HG03103 (cell line): ENCODE measurements at regions not wholly inside any gene's neighbourhood (a gene's known extent, or its start where the extent isn't known, plus 50 kb on each side); places are given as distances from the start of the nearest gene placed in this dataset.

ENCODE experiments used
- ATAC-seq: cut with Tn5 transposase; IDR thresholded peaks from one replicate; pipeline ENCODE4 v1.9.1; 2021; ENCODE audit warnings: low read depth; ENCODE audit not compliant: unreplicated experiment

DNA sequence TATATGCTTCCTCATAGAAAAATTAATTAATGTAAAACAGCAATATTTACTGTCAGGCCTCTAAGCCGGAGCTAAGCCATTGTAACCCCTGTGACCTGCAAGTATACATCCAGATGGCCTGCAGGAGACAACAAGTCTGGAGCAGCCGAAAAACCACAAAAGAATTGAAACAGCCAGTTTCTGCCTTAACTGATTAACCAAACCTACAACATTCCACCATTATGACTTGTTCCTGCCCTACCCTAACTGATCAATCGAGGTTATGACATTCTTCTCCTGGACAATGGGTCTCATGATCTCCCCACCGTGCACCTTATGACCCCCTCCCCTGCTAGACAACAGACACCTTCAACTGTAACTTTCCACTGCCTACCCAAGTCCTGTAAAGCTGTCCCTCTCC, 205.8 kb upstream of the DUSP10 start:
- ATAC-seq: no peak

DNA sequence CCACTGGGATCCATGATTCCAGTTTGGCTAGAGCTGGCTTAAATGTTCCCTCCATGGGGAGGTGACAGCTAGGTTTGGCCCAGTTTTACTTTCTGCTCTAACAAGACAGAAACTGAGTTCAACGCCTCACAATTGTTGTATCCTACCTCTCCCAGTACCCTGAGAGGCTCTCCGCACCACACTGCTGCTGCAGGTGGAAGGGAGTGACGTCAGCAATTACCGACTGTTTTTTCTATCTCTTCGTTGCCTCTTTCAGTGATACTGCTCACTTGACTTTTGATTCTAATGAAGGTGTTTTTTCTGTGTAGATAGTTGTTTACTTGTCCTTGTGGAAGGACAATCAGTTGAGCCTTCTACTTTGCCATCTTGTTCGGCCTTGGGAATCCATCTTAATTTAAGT, 204.9 kb upstream of the DUSP10 start:
- no peak for ATAC-seq

DNA sequence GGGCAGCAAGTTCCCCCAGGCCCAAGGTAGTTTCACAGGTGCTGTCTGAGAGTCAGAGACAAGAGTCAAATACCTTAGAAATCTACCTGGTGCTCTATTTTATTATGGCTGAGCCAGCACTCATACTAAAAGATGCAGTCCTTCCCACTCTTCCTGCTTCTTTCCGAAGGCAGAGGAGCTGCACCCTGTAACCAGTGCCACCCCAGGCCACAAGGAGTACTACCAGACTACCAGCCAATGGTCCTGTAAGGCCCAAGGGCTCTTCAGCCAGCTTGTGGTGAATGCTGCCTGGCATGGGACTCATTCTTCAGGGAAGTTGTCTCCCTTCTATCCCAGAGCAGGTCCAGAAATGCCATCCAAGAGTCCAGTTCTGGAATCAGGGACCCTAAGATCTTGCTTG, 203.8 kb upstream of the DUSP10 start:
- no peak for ATAC-seq

DNA sequence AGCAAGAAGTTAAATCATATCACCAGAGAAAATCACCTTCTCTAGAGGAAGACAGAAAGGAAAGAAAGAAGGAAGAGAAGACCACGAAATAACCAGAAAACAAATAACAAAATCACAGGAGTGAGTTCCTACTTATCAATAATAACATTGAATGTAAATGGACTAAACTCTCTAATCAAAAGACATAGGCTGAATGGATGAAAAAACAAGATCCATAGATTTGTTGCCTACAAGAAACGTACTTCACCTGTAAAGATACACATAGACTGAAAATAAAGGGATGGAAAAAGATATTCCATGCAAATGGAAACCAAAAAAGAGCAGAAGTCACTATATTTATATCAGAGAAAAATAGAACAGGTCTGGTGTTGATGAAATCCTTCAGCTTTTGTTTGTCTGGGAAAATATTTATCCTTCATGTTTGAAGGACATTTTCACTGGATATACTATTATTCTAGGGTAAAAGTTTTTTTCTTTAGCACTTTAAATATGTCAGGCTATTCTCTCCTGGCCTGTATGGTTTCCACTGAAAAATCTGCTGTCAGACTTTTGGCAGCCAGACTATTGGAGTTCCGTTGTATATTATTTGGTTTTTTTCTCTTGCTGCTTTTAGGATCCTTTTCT, 202.5 kb upstream of the DUSP10 start:
- no peak for ATAC-seq

DNA sequence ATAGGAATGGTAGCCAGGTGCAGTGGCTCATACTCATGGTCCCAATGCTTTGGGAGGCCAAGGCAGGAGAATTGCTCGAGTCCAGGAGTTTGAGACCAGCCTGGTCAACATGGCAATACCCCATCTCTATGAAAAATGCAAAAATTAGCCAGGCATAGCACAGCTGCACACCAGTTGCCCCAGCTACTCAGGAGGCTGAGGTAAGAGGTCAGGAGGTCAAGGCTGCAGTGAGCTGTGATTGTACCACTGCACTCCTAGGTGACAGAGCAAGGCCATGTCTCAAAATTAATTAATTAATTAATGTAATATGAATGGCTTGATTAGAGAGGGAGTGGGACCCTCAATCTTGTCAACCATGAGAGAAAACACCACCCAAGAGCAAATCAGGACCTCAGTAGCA, 198.7 kb upstream of the DUSP10 start:
- no peak for ATAC-seq

DNA sequence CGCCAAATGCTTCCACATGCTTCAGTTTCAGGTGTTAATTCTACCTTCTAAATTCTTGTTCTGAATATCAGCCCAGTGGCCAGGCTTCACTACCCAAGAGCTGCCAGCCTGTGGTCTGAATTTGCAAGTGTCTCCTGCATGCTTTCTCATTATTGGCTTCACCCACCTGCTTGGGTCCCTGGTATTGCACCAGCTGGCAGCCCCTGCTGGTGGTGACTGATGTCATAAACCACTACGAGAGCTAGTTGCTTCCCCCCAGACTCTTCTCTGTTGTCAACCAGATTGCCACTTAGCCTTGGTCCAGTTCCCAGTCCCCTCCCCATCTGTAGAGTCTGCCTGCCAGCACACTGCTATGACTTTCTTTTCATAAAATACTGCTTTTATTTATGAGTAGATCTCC, 197.7 kb upstream of the DUSP10 start:
- ATAC-seq: peak; percentile 68

DNA sequence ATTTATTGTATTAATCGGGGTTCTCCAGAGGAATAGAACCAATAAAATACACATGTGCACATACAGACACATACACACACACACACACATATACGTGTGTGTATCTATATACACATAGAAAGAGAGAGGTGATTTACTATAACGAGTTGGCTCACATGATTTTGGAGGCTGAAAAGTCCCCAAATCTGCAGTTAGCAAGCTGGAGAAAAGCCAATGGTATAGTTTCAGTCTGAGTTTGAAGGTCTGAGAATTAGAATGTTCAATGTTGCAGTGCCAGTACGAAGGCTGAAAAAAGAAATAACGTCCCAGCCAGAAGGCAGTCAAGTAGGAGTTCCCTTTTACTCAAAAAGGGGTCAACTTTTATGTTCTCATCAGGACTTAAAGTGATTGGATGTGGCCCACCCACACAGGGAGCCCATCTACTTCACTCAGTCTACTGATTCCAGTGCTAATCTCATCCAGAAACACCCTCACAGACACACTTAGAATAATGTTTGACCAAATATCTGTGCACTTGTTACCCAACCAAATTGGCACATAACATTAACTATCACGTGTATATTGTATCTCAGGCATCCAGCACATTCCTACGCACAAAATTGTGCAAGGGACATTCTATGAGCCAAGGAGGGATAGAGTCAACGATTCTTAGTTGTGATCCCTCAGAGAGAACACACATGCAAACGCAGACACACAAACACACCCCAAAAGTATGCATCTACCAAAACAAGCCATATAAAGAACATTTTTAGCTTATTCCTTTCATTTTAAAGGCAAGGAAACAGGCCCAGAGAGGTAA, 195.5 kb upstream of the DUSP10 start:
- ATAC-seq: peak; percentile 56

DNA sequence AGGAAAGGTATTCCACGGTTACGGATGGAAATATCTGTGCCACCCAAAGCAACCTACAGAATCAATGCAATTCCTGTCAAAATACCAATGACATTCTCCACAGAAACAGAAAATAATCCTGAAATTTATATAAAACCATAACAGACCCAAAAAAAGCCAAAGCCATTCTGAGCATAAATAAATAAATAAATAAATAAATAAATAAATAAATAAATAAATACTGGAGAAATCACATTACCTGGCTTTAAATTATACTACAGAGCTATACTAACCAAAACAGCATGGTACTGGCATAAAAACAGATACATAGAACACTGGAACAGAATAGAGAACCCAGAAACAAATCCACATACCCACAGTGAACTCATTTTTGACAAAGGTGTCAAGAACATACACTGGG, 191.9 kb upstream of the DUSP10 start:
- ATAC-seq: no peak

DNA sequence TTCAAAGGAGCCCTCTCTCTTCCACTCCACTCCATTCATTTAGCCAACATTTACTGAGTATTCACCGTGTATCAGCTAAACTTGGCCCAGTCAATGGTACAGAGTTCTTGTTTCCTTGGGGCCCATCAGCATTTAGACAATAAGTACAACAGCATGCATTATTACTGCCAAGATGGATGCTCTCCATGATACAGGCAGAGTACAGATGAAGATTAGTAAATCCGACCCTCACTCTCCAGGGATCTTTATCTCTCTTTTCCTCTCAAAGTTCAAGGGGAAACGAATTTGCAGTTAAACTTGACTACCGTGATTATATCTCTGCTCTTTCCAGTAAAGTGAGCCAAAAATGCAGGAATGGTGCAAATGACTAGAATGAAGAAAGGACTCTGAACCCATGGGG, 184.6 kb upstream of the DUSP10 start:
- ATAC-seq: no peak

DNA sequence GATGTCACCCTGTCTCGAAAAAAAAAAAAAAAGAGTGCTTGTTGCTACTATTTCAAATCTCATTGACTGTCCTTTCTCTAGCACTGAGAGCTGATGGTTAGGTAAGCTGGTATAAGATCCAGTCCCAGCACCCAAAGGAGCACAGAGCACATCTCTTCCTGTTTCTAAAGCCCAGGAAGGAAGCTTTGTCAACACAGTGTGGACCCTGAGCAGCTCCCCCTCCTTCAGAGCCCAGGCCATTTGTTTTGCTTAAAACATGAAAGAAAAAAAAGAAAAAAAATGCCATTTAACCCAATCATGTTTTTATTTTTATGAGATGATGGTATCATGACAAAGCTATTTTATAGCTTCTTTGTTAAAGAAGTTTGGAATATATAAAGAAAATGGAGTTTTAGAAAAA, 184.1 kb upstream of the DUSP10 start:
- no peak for ATAC-seq

DNA sequence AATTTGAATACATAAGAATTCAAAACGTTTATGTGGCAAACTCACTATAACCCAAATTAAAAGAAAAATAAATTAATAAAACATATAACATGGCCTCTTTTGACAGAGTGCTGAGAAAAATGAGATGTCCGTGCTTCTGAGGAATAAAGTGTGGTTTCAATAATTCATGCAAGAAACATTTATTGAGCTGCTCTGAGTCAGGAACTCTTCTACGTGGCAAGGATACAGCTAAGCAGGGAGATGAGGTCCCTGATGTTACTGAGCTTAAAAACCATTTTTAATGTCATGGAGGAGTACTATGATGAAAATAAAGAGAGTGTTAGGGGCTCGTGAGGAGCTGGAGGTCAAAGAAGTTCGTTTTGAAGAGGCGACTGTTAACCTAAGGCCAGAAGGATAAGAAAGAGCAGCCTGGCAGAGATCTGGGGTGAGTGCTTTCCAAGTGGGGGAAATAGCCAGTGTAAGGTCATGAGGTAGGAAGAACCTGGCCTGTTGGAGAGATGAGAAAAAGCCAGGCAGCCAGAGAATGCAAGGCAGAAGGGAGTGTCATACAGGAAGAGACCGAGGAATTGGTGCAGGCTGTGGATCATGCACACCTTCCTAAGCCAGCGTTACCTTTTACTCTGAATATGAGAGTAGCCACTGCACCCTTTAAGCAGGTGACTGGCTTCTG, 182.2 kb upstream of the DUSP10 start:
- no peak for ATAC-seq

DNA sequence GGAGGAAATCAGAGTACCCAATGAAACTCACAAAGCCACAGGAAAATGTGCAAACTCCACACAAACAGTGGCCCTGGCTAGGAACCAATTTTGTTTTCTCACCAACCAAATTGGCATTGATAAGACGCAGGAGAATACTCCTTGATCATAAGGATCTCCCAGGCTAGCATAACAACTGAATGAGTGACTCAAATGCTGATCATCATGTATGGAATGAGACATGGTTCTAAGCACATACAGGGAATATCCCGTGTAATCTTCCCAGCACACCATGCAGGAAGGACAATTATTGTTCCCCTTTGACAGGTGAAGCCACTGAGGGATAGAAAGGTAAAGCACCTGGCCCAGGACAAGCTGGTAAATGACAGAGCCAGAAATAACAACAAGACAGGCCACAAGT, 180.0 kb upstream of the DUSP10 start:
- no peak for ATAC-seq

DNA sequence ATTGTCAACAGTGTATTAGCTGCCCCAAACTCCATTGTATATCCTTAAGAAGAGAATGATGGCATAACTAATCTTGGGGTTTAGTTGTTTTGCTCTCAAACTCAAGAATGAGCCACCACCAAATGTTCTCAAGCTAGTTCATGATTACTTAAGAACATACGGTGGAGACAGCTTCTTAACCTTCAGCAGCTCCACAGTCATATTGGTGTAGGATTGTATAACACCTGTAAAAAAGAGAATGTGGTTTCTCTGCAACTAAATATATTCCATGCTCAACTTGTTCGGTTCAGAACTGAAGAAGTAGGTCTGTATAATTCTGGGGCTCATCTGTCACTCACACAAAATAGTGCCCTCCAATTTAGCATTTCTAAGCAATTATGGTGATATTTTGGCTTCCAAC, 177.9 kb upstream of the DUSP10 start:
- ATAC-seq: no peak

DNA sequence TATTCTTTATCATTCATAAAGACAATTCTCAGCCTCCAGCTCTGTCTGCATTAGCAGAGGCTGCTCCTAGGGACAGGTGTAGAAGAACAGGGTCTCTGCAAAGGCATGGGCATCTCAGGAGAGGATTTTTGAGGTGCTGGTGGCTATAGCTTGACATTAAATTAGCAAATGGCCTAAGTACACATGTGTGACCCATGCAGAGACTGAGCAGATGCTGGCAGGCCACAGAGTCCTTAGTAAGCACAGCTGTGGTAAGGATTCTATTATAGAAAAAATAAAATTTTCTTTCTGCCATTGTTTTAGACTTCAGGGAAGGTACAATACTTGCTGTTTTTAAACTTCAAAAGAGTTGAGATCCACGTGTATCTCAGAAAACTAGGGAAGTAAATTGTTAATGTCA, 177.5 kb upstream of the DUSP10 start:
- ATAC-seq: no peak

DNA sequence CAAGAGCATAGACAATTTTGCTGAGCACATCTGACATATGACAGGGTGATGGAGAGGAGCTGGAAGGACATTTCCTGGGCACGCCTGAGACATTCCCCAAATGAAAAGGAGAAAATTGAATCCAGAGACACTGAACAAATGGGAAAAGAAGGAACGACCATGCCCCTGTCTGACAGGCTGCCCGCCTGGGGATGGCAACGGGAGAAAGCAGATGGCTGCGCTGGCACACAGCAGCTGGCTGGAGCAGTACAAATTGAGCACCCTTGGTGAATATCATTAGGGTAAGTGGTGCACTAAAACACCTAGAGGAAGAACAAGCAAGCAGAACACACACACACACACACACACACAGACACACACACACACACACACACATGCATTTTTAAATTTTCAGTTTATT, 174.3 kb upstream of the DUSP10 start:
- no peak for ATAC-seq

DNA sequence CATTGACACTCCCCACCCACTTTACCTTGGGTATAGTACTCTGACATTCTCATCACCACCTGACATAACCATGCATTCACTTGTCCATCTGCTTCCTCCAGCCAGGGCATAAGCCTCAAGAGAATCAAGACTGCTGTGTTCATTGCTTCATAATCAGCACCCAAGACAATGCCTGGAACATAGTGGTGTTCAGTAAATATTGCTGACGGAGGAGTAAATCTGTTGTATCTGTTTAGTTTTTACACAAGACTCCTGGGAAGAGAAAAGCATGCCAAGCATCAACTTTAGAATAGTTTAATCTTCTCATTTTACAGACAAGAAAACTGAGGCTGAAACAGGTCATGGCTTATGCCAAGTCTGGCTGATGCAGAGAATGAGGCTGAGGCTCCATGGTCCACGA, 173.9 kb upstream of the DUSP10 start:
- no peak for ATAC-seq

DNA sequence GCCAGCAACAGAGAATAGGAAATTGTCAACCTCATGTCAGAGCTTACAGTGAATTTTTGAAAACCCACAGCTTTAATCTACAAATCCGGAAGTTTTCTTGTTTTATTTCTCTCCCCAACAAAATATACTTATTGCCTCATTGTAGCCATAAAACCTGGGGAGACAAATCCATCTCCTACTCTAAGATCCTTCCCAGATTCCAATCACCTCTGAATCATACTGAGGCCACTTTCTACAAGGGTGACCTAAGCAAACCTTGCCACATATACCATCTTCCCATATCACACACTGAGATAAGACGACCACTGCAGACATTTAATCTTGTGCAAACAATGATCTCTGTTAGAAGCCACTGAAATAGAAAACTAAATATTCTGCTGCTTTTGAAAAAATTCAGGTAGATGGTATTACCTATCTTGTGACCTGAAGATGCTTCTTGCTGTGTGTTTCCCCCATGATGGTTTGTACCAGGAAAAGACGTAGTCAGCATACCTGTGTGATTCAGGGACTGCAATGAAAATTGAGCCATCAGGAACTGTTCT, 171.5 kb upstream of the DUSP10 start:
- no peak for ATAC-seq

DNA sequence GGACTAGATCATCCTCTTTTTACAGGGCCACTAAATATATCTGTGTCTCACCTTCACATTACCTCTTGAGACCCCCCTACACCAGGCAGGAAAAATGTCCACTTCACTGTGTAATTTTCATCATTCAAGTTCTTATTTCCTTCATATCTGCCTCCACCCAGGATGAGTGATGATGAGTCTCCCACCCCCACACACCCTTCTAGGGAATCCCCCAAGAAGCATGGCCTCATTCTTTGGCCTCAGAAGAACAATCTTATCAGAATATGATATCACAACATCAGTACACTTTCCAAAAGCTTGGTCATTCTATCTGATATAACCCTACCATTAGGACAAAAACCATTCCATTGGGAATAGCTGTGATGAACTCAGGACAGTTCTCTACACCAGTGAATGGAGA, 170.3 kb upstream of the DUSP10 start:
- no peak for ATAC-seq

DNA sequence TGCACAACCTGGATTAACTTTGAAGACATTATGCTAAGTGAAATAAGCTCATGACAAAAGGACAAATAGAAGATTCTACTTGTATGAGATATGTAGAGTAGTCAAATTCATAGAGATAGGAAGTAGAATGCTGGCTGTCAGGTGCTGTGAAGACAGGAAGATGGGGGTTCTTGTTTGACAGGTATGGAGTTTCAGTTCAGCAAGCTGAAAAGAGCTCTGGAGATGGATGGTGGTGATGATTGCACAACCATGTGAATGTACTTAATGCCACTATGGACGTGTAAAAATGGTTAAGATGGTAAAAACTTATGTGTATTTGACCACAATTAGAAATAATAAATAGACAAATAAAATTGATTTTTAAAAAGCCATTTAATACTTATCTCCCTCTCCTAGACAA, 169.8 kb upstream of the DUSP10 start:
- peak; percentile 61 for ATAC-seq

DNA sequence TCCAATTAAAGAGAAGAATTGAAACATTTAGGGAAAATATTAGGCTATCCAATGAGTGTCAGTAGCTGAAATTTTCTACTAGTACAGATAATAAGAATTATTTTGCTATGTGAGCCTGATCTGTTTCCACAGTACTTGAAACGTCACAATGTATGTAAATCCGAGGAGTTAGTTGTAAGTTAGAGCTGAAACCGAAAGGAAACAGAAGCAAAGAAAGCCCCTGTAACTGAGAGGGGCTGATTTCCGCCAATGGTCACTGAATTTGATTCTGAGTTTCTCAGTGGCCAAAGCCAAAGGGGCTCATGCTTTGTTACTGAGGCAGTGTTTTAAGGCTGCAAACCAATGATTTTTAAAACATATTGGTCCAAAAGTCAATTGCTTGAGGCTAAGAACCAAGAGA, 168.3 kb upstream of the DUSP10 start:
- no peak for ATAC-seq

DNA sequence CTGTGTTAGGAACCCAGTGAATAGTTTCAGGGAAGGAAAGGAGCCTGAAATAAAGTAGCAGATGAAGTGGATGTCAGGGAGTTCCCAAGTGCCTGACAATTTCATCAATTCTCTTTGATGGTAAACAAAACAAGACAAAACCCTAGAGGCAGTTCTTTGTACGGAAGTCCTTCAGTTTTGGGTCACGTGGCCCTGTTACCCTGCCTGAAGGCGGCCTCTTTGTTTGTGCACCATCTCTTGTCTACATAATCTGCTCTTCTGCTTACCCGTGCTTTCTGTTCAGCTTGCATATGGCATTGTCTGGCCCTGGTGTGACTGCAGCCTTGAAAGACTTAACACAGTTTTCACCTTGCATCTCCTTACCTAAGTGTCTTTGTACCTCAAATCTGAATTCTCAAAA, 166.7 kb upstream of the DUSP10 start:
- no peak for ATAC-seq
